ENCODE measurements at regions not wholly inside any gene's neighbourhood (a gene's known extent, or its start where the extent isn't known, plus 50 kb on each side); places are given as distances from the start of the nearest gene placed in this dataset.

- H3K27ac ChIP-seq (replicated peaks) = no peak overlapping the region
Measured at GRCh38 chr2:67065046-67065445, 332.1 kb upstream of the ETAA1 start.

GRCh38 chr2:67066782-67067181, 330.4 kb upstream of the ETAA1 start:
- TF ChIP-seq REST (IDR thresholded peaks at IDR 0.05; ENCODE audit: insufficient replicate concordance, low read depth) = no peak
- TF ChIP-seq POLR2AphosphoS5 (IDR thresholded peaks at IDR 0.05; ENCODE audit: low read depth) = no peak
- TF ChIP-seq, protein P1, sequence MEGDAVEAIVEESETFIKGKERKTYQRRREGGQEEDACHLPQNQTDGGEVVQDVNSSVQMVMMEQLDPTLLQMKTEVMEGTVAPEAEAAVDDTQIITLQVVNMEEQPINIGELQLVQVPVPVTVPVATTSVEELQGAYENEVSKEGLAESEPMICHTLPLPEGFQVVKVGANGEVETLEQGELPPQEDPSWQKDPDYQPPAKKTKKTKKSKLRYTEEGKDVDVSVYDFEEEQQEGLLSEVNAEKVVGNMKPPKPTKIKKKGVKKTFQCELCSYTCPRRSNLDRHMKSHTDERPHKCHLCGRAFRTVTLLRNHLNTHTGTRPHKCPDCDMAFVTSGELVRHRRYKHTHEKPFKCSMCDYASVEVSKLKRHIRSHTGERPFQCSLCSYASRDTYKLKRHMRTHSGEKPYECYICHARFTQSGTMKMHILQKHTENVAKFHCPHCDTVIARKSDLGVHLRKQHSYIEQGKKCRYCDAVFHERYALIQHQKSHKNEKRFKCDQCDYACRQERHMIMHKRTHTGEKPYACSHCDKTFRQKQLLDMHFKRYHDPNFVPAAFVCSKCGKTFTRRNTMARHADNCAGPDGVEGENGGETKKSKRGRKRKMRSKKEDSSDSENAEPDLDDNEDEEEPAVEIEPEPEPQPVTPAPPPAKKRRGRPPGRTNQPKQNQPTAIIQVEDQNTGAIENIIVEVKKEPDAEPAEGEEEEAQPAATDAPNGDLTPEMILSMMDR (IDR thresholded peaks at IDR 0.05; ENCODE audit: insufficient read depth, low read length) = no peak
- no peak for TF ChIP-seq GABPA (IDR thresholded peaks at IDR 0.05; ENCODE audit: low read depth)
- TF ChIP-seq SPI1 (IDR thresholded peaks at IDR 0.05; ENCODE audit: borderline replicate concordance, low read depth) = no peak
- no peak for DNase-seq (ENCODE audit: low read depth in 1 of 2, low spot score in 1 of 2)
- H3K27me3 ChIP-seq (ENCODE audit: insufficient read depth, poor library complexity, severe bottlenecking) = no peaks in the 10 kb centered on the region
- H3K4me3 ChIP-seq (replicated peaks; ENCODE audit: insufficient read depth, low read length) = no peak overlapping the region
- H3K27ac ChIP-seq (replicated peaks) = no peak overlapping the region

More at GRCh38 chr2:67065046-67065445, 332.1 kb upstream of the ETAA1 start:
- no peak for DNase-seq (ENCODE audit: low read depth in 1 of 2, low spot score in 1 of 2)
- no peak for TF ChIP-seq GABPA (IDR thresholded peaks at IDR 0.05; ENCODE audit: low read depth)
- TF ChIP-seq, protein P1 (IDR thresholded peaks at IDR 0.05; ENCODE audit: insufficient read depth, low read length) = no peak
- TF ChIP-seq SPI1 (IDR thresholded peaks at IDR 0.05; ENCODE audit: borderline replicate concordance, low read depth) = no peak
- TF ChIP-seq REST (IDR thresholded peaks at IDR 0.05; ENCODE audit: insufficient replicate concordance, low read depth) = no peak
- no peak for TF ChIP-seq POLR2AphosphoS5 (IDR thresholded peaks at IDR 0.05; ENCODE audit: low read depth)
- no peaks in the 10 kb centered on the region for H3K27me3 ChIP-seq (ENCODE audit: insufficient read depth, poor library complexity, severe bottlenecking)
- H3K4me3 ChIP-seq (replicated peaks; ENCODE audit: insufficient read depth, low read length) = no peak overlapping the region

- no peak overlapping the region for H3K27ac ChIP-seq (replicated peaks)
- no peaks in the 10 kb centered on the region for H3K27me3 ChIP-seq (ENCODE audit: insufficient read depth, poor library complexity, severe bottlenecking)
- no peak for TF ChIP-seq GABPA (IDR thresholded peaks at IDR 0.05; ENCODE audit: low read depth)
- no peak for TF ChIP-seq POLR2AphosphoS5 (IDR thresholded peaks at IDR 0.05; ENCODE audit: low read depth)
- H3K4me3 ChIP-seq (replicated peaks; ENCODE audit: insufficient read depth, low read length) = no peak overlapping the region
- no peak for DNase-seq (ENCODE audit: low read depth in 1 of 2, low spot score in 1 of 2)
Measured at GRCh38 chr2:67067656-67068055, 329.5 kb upstream of the ETAA1 start.

DNA sequence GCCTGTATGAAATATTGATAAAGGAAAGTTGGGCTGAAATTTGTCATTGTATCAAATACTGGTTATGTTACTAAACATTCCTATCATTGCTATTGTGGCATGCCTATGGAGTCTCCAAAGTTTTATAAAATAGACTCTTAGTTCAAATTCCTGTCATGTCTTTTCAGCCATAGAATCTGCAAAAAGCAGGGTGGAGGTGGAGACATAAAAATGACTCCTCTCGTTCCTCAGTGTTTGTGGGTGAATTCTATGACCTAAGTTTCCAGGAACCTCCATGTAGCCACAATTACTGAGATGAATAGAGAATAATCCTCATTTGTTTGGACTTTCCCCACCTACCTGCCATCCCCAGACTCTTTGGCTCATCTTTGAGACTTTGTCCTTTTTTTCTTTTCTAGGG, 326.3 kb upstream of the ETAA1 start:
- no peak for DNase-seq (ENCODE audit: low read depth in 1 of 2, low spot score in 1 of 2)
- no peak overlapping the region for H3K4me3 ChIP-seq (replicated peaks; ENCODE audit: insufficient read depth, low read length)
- TF ChIP-seq SPI1 (IDR thresholded peaks at IDR 0.05; ENCODE audit: borderline replicate concordance, low read depth) (no peak), POLR2AphosphoS5 (IDR thresholded peaks at IDR 0.05; ENCODE audit: low read depth) (no peak), GABPA (IDR thresholded peaks at IDR 0.05; ENCODE audit: low read depth) (no peak), REST (IDR thresholded peaks at IDR 0.05; ENCODE audit: insufficient replicate concordance, low read depth) (no peak)
- TF ChIP-seq, protein P1 (IDR thresholded peaks at IDR 0.05; ENCODE audit: insufficient read depth, low read length) = no peak
- no peak overlapping the region for H3K27ac ChIP-seq (replicated peaks)
- no peaks in the 10 kb centered on the region for H3K27me3 ChIP-seq (ENCODE audit: insufficient read depth, poor library complexity, severe bottlenecking)
